ENCODE measurements at regions not wholly inside any gene's neighbourhood (a gene's known extent, or its start where the extent isn't known, plus 50 kb on each side); places are given as distances from the start of the nearest gene placed in this dataset.

- DNase-seq (ENCODE audit: extremely low read depth, low read depth): no peak
- TF ChIP-seq, protein P1, sequence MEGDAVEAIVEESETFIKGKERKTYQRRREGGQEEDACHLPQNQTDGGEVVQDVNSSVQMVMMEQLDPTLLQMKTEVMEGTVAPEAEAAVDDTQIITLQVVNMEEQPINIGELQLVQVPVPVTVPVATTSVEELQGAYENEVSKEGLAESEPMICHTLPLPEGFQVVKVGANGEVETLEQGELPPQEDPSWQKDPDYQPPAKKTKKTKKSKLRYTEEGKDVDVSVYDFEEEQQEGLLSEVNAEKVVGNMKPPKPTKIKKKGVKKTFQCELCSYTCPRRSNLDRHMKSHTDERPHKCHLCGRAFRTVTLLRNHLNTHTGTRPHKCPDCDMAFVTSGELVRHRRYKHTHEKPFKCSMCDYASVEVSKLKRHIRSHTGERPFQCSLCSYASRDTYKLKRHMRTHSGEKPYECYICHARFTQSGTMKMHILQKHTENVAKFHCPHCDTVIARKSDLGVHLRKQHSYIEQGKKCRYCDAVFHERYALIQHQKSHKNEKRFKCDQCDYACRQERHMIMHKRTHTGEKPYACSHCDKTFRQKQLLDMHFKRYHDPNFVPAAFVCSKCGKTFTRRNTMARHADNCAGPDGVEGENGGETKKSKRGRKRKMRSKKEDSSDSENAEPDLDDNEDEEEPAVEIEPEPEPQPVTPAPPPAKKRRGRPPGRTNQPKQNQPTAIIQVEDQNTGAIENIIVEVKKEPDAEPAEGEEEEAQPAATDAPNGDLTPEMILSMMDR (IDR thresholded peaks at IDR 0.05; ENCODE audit: low read depth, low read length): no peak
Observed at GRCh38 chr6:130676773-130677144, 150.4 kb upstream of the SMLR1 start.

DNA sequence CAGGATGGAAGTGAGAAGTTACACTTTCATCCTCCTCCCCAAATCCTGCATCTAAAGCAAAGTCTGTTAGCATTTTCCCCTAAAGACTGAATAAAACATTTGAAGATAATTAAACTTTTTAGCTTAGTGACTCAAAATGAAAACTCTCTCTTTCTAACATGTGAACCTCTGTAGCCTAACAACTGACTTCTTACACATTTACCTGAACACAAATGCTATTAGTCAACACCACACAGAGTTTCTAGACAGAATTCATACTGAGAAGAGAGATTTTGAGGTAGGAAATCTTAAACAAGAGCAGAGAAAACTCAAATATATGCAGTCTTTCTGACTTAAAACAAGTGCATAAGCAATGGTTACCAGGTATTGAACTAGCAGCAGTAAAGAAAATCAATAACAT, 149.9 kb upstream of the SMLR1 start:
- TF ChIP-seq, protein P1 (IDR thresholded peaks at IDR 0.05; ENCODE audit: low read depth, low read length): no peak
- no peak for DNase-seq (ENCODE audit: extremely low read depth, low read depth)

DNA sequence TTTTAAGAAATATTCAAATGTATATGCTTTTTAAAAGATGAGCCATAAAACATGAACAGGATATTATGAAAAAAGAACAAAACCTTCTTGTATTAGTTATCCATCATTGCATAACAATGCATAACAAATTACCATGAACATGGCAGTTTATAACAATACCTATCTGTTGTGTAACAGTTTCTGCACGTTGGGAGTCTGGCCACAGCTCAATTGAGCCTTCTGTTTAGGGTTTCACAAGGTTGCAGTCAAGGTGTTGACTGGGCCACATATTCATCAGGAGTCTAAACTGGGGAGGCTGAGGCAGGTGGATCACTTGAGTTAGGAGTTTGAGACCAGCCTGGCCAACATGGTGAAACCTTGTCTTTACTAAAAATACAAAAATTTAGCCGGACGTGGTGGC, 149.4 kb upstream of the SMLR1 start:
- no peak for DNase-seq (ENCODE audit: extremely low read depth, low read depth)
- TF ChIP-seq, protein P1 (IDR thresholded peaks at IDR 0.05; ENCODE audit: low read depth, low read length): no peak

GRCh38 chr6:130679684-130680083, 147.5 kb upstream of the SMLR1 start:
- TF ChIP-seq, protein P1 (IDR thresholded peaks at IDR 0.05; ENCODE audit: low read depth, low read length): no peak
- no peak for DNase-seq (ENCODE audit: extremely low read depth, low read depth)

DNA sequence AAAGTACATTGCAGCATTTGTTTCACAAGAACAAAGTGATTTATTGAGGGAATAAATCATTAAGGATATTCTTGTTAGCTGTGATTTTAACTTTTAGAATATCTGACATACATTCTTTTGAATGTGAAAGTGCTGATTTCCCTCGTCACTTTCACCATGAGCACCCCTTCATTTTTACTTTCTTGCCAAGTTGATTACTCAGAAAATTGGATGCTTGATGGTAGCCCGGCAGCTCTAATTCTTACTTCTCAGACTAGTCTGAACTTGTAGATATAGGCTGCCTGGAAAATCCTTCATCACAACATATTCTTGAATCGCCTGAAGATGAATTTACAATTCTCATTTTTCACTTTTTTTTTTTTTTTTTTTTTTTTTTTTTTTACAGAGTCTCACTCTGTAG, 147.1 kb upstream of the SMLR1 start:
- no peak for DNase-seq (ENCODE audit: extremely low read depth, low read depth)
- TF ChIP-seq, protein P1 (IDR thresholded peaks at IDR 0.05; ENCODE audit: low read depth, low read length): no peak

DNA sequence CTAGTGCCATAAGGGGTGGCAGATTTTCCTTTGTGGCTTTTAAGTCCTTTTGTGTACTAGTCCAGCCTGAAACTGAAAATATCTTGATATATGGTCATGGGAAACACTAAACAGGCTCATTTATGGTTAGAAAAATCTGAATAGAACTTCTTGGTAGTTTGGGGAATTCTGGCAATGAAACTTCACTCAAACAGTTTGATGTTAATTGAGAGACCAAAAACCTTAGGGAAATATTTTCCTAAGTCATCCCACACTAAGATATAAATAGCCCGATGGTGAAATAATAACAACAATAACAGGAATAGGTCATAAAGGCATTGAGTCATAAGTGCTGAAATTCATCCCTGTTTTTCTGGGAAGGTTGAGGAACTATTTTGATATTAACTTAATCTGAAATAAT, 146.2 kb upstream of the SMLR1 start:
- peak; percentile 43 for DNase-seq (ENCODE audit: extremely low read depth, low read depth)
- TF ChIP-seq, protein P1 (IDR thresholded peaks at IDR 0.05; ENCODE audit: low read depth, low read length): no peak

- no peak for DNase-seq (ENCODE audit: extremely low read depth, low read depth)
- TF ChIP-seq, protein P1 (IDR thresholded peaks at IDR 0.05; ENCODE audit: low read depth, low read length): no peak
Observed at GRCh38 chr6:130682066-130682465, 145.1 kb upstream of the SMLR1 start.
